GM18909 (cell line): ENCODE measurements at regions not wholly inside any gene's neighbourhood (a gene's known extent, or its start where the extent isn't known, plus 50 kb on each side); places are given as distances from the start of the nearest gene placed in this dataset.

Experiments used
- ATAC-seq: cut with Tn5 transposase; IDR thresholded peaks from one replicate; pipeline ENCODE4 v1.9.1; 2021; ENCODE audit warnings: mild to moderate bottlenecking; ENCODE audit not compliant: unreplicated experiment, poor library complexity

GRCh38 chr5:171673328-171673727 is 112.3 kb upstream of the SMIM23 start:
- no peak for ATAC-seq

- no peak for ATAC-seq
Measured at GRCh38 chr5:171673840-171674239, 111.8 kb upstream of the SMIM23 start.

- no peak for ATAC-seq
Measured at GRCh38 chr5:171675511-171675910, 110.1 kb upstream of the SMIM23 start.

DNA sequence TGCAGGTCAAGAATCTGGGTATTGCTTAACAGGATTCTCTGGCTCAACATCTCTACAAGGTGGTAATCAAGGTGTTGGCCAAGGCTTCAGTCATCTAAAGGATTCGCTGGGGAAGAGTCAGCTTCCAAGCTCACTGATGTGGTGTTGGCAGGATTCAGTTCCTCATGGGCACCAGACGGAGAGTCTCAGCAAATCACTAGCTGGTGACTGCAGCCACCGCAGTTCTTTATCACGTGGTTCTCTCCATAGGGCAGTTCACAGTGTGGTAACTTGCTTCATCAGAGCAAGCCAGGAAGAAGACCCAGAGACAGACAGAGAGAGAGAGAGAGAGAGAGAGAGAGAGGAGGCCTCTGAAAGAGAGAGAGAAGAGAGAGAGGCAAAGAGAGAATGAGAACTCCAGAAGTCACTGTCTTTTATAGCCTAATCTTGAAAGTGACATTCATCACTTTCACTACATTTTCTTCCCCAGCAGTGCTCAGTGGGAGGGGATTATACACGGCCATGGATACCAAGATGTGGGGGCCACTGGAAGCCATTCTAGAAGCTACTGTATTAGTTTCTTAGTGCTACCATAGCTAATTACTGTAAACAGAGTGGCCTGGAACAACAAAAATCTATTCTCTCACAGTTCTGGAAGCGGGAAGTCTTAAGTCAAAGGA is 109.2 kb upstream of the SMIM23 start:
- no peak for ATAC-seq

- ATAC-seq = no peak
Measured at GRCh38 chr5:171678646-171679045, 107.0 kb upstream of the SMIM23 start.

- no peak for ATAC-seq
Measured at GRCh38 chr5:171680485-171680884, 105.1 kb upstream of the SMIM23 start.

DNA sequence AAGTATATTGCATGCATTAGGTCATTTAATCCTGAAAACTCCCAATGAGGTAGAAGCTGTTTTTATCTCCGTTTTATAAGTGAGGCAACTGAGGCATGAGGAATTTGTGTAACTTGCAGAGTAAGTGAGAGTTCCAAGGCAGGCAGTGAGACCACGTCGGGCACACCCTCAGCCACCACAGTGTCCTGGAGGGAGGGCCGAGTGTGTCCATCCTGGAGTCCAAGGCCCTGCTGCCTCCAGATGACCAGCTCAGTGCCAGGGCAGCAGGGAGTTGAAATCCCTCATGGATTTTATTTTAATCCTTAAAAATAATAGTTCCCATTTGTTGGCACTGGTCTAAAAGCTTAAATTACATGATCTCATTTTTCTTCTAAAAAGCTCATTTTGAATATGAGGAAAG is 104.6 kb upstream of the SMIM23 start:
- ATAC-seq = no peak

DNA sequence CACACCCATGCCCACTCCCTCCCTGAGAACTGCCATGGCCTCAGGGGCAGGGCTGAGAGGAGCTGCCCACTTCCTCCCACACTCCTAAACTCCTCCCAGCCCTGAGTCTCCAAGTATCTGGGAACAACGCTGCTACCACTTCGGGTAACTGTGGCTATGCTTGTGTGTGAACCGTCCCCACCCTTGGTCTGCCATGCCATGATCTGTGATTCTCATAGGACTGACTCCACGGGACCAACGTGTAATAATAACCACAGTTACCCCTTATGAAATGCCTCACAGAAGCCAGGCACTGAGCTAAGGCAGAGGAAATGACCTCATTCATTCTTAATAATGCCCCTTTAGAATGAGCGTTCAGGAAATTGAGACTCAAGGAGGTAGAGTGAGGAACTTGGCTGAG is 103.9 kb upstream of the SMIM23 start:
- ATAC-seq = no peak

DNA sequence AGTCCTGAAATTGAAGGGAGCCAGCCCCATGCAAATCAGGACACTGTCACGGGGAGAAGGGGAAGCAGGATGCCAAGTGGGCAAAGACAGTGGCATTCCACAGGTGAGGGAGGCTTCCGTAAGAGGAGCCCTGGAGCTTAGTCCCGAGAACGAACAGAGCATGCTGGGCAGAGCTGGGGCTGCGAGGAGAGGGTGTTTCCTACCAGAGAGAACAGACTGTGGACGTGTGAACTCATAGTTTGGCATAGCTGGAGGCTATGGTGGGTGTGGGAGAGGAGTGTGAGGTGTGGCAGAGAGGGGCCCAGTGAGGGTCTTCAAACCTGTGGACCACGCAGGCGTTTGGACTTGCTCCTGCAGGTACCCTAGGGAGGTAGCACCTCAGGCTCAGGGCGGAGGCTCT is 102.8 kb upstream of the SMIM23 start:
- ATAC-seq = no peak

DNA sequence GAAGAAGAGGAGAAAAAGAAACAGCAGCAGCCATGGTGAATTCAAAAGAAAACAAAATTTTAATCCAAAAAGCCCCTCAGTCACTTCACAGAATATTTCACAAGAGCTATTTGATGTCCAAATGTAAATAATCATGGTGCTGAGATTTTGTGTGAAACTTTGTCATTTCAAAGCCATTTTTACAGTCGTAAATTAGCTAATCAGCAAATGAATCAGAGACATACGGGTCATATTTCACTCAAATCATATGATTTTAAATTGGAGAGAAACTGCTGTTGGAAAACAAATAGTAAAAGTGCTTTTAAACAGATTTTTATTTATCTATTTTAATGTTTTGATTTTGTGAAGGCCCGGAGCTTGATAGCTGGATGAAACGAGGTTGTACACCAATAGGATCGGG is 101.4 kb upstream of the SMIM23 start:
- no peak for ATAC-seq

GRCh38 chr5:171688696-171689495 is 96.7 kb upstream of the SMIM23 start:
- ATAC-seq = no peak

- ATAC-seq = no peak
Measured at GRCh38 chr5:171689853-171690417, 95.7 kb upstream of the SMIM23 start.

DNA sequence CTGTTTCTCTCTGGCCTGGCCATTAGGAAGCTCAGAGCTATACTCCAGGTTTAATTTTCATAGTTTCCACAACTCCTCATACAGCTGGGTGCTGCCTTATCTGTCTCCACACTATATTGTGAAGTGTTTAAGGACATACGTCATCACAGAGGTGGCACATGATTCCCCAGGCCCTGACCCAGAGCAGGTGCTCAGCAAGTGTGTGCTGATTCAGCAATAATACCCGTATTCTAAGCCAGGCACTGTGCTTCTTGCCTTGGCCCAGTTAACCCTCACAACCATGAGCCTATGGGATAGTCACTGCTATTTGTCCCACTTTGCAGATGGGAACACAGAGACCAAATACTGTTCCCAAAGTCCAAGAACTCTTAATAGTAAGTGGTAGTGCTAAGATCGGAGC is 93.5 kb upstream of the SMIM23 start:
- ATAC-seq = no peak

DNA sequence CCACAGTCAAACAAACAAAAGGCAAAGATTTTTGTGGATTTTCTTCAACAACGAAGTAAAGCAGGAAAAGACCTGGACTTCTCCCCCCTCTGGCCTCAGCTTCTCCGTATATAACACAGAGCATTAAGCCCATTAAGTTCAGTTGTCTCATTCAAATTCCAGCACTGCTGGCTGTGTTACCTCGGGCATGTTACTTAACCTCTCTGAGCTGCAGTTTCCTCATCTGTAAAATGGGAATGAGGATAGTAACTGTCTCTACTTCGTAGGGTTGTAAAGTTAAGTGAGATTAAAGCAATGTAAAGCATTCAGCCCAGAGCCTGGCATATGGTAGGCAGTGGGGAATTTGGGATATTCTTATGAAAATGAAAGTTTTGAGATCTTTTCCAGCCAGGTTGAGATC is 92.7 kb upstream of the SMIM23 start:
- no peak for ATAC-seq

- no peak for ATAC-seq
Measured at GRCh38 chr5:171693412-171693811, 92.2 kb upstream of the SMIM23 start.

GRCh38 chr5:171695804-171696203 is 89.8 kb upstream of the SMIM23 start:
- no peak for ATAC-seq

DNA sequence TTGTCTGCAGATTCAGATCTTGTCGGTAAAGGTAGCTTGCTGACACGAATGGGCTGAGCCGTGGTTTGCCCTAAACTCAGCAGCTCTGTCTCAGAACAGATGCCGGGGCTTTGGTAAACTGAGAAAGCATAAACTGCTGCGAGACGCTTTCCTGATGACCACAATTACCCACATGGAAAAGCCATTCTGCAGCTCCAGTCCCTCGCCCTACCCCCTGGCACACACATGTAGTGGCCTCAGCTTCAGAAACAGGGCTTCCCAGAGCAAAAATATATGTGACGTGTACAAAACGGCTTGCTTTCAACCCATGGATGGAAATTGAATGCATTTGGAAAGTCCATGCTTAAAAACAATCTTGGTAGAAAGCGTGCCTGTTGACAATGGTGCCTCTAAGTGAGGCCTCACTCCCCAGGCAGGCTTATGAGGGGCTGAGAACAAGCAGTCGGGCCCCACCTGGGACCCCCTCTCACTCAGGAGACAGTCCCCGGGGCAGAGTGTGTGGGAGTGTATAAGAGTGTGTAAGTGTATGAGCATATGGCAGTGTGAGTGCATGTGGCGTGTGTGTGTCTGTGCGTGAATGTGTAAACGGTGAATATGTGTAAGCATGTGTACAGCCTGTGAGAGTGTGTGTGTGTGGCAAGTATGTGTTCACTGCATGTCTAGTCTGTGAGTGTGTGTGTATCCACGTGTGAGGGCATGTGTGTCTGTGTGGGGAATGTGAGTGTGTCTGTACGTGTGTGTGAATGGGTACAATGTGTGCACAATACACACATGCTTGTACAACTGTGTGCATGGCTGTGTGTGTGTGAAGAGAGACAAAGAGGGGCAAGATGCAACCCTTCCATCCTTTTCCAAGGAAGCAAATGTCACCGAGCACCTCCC is 88.2 kb upstream of the SMIM23 start:
- no peak for ATAC-seq

DNA sequence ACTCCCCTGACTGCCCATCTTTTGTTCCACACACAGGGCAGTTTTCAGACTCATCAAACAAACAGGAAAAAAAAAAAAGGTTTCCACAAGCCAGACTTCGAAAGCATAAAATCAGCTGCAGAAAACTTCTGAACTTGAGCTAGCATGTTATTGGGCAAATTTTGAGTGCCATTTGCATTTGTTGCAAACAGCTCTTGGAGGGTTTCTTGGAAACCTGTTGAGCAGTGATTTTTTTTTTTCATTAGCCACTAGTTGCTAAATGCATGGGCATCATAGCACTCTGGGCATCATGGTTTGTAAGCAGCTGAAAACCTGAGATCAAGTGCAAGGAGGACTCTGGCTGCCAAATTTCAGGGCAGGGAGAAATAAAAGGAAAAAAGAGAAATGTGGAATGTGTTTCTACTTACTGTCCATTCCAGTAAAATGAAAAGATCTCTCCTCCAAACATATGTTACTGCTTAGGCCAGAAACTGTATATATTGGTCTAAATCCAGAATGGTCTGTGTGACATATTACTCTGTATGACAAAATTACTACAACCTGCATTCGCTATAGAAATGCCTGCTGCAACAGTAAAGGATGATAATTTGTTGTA is 85.2 kb upstream of the SMIM23 start:
- no peak for ATAC-seq

DNA sequence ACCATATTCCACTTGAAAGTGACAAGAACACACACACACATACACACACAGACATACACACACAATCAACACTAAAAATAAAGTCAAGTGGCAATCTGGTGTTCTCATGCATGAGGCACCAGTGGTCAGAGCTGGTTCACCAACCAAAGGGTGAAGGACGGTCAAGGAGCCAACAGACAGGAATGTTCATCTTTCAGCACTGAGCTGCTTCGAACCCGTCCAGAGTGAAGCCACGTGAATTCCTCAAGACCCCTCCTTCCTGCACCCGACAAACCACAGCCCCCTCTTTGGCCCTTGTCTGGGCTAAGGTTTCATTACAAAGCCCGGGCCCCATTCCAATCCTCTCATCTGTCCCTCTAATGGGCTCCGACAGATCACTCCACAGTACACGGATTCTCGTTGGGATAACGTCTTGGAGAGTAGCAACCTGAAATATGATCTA is 84.5 kb upstream of the SMIM23 start:
- ATAC-seq = no peak

GRCh38 chr5:171702135-171702770 is 83.4 kb upstream of the SMIM23 start:
- ATAC-seq = no peak
